ENCODE measurements at regions not wholly inside any gene's neighbourhood (a gene's known extent, or its start where the extent isn't known, plus 50 kb on each side); places are given as distances from the start of the nearest gene placed in this dataset.

- TF ChIP-seq POLR2A (IDR thresholded peaks at IDR 0.05) (no peak), CTCF (IDR thresholded peaks at IDR 0.05) (no peak)
Measured at GRCh38 chr1:42017259-42017658, 98.5 kb upstream of the HIVEP3 start.
